ENCODE measurements at regions not wholly inside any gene's neighbourhood (a gene's known extent, or its start where the extent isn't known, plus 50 kb on each side); places are given as distances from the start of the nearest gene placed in this dataset.
"Not testable (repeated sequence)": the region's sequence is repeated elsewhere in the genome, so short reads cannot be mapped to it uniquely, and the experiment has no call there.

- no peak for DNase-seq
Observed at GRCh38 chr7:148472406-148472805, 118.2 kb upstream of the C7orf33 start.

GRCh38 chr7:148473703-148474480, 116.7 kb upstream of the C7orf33 start:
- DNase-seq, result no peak

GRCh38 chr7:148474481-148475025, 116.0 kb upstream of the C7orf33 start:
- no peak for DNase-seq

GRCh38 chr7:148478551-148478950, 112.0 kb upstream of the C7orf33 start:
- no peak for DNase-seq

GRCh38 chr7:148480479-148481146, 110.0 kb upstream of the C7orf33 start:
- DNase-seq, result no peak

GRCh38 chr7:148481147-148481526, 109.4 kb upstream of the C7orf33 start:
- DNase-seq, result no peak

- DNase-seq, result no peak
Observed at GRCh38 chr7:148481971-148482626, 108.5 kb upstream of the C7orf33 start.

GRCh38 chr7:148483515-148484308, 106.9 kb upstream of the C7orf33 start:
- no peak for DNase-seq

GRCh38 chr7:148484486-148484885, 106.1 kb upstream of the C7orf33 start:
- no peak for DNase-seq

GRCh38 chr7:148485618-148486017, 104.9 kb upstream of the C7orf33 start:
- DNase-seq, result no peak

GRCh38 chr7:148486937-148487336, 103.6 kb upstream of the C7orf33 start:
- DNase-seq, result no peak

GRCh38 chr7:148487912-148488311, 102.7 kb upstream of the C7orf33 start:
- DNase-seq, result no peak

GRCh38 chr7:148489678-148490077, 100.9 kb upstream of the C7orf33 start:
- no peak for DNase-seq

- DNase-seq, result no peak
Observed at GRCh38 chr7:148492157-148492860, 98.3 kb upstream of the C7orf33 start.

GRCh38 chr7:148495605-148496004, 95.0 kb upstream of the C7orf33 start:
- no peak for DNase-seq

GRCh38 chr7:148500978-148501377, 89.6 kb upstream of the C7orf33 start:
- DNase-seq, result no peak

GRCh38 chr7:148503900-148504487, 86.6 kb upstream of the C7orf33 start:
- peak; percentile 20 for DNase-seq

- no peak for DNase-seq
Observed at GRCh38 chr7:148505645-148506375, 84.8 kb upstream of the C7orf33 start.

- not testable (repeated sequence) for DNase-seq
Observed at GRCh38 chr7:148507064-148507573, 83.4 kb upstream of the C7orf33 start.

GRCh38 chr7:148507787-148508186, 82.8 kb upstream of the C7orf33 start:
- no peak for DNase-seq

- no peak for DNase-seq
Observed at GRCh38 chr7:148514236-148514635, 76.3 kb upstream of the C7orf33 start.
